ENCODE measurements at regions not wholly inside any gene's neighbourhood (a gene's known extent, or its start where the extent isn't known, plus 50 kb on each side); places are given as distances from the start of the nearest gene placed in this dataset.

GRCh38 chr6:9417400-9417799 lies 982.1 kb upstream of the SLC35B3 start:
- Histone ChIP-seq H3K9me3 (ENCODE audit: low read depth) (no peaks in the 10 kb centered on the region), H3K27ac (no peak overlapping the region), H3K4me1 (ENCODE audit: low read depth) (no peaks in the 10 kb centered on the region), H3K36me3 (no peaks in the 10 kb centered on the region), H3K27me3 (no peaks in the 10 kb centered on the region), H3K4me3 (no peak overlapping the region)
- no peak for DNase-seq (ENCODE audit: low read depth in 1 of 2, low spot score in 1 of 2)
- TF ChIP-seq CTCF (IDR thresholded peaks at IDR 0.05; ENCODE audit: low read depth, low read length) = no peak

- no peak overlapping the region for H3K4me3 ChIP-seq
- H3K36me3 ChIP-seq = no peaks in the 10 kb centered on the region
- no peak overlapping the region for H3K27ac ChIP-seq
- no peaks in the 10 kb centered on the region for H3K4me1 ChIP-seq (ENCODE audit: low read depth)
- peak; percentile 38 for TF ChIP-seq CTCF (IDR thresholded peaks at IDR 0.05; ENCODE audit: low read depth, low read length)
- no peaks in the 10 kb centered on the region for H3K27me3 ChIP-seq
- no peaks in the 10 kb centered on the region for H3K9me3 ChIP-seq (ENCODE audit: low read depth)
- peak; percentile 12 to 58 for DNase-seq (ENCODE audit: low read depth in 1 of 2, low spot score in 1 of 2)
Measured at GRCh38 chr6:9412951-9413559, 977.7 kb upstream of the SLC35B3 start.

GRCh38 chr6:9409126-9409525 lies 973.8 kb upstream of the SLC35B3 start:
- Histone ChIP-seq H3K4me3 (no peak overlapping the region), H3K4me1 (ENCODE audit: low read depth) (peaks cover 5% of the 10 kb centered on the region), H3K9me3 (ENCODE audit: low read depth) (no peaks in the 10 kb centered on the region), H3K36me3 (no peaks in the 10 kb centered on the region), H3K27me3 (no peaks in the 10 kb centered on the region), H3K27ac (no peak overlapping the region)
- no peak for DNase-seq (ENCODE audit: low read depth in 1 of 2, low spot score in 1 of 2)
- TF ChIP-seq CTCF (IDR thresholded peaks at IDR 0.05; ENCODE audit: low read depth, low read length) = no peak

GRCh38 chr6:9408402-9409117 lies 973.2 kb upstream of the SLC35B3 start:
- Histone ChIP-seq H3K4me3 (no peak overlapping the region), H3K27me3 (no peaks in the 10 kb centered on the region), H3K36me3 (no peaks in the 10 kb centered on the region), H3K9me3 (ENCODE audit: low read depth) (no peaks in the 10 kb centered on the region), H3K4me1 (ENCODE audit: low read depth) (peaks cover 9% of the 10 kb centered on the region), H3K27ac (no peak overlapping the region)
- no peak for DNase-seq (ENCODE audit: low read depth in 1 of 2, low spot score in 1 of 2)
- TF ChIP-seq CTCF (IDR thresholded peaks at IDR 0.05; ENCODE audit: low read depth, low read length) = no peak

GRCh38 chr6:9405825-9406224 lies 970.5 kb upstream of the SLC35B3 start:
- no peak overlapping the region for H3K27ac ChIP-seq
- no peak for TF ChIP-seq CTCF (IDR thresholded peaks at IDR 0.05; ENCODE audit: low read depth, low read length)
- H3K27me3 ChIP-seq = no peaks in the 10 kb centered on the region
- peaks cover 9% of the 10 kb centered on the region for H3K4me1 ChIP-seq (ENCODE audit: low read depth)
- H3K4me3 ChIP-seq = no peak overlapping the region
- H3K36me3 ChIP-seq = no peaks in the 10 kb centered on the region
- H3K9me3 ChIP-seq (ENCODE audit: low read depth) = no peaks in the 10 kb centered on the region
- DNase-seq (ENCODE audit: low read depth in 1 of 2, low spot score in 1 of 2) = no peak
